GM19238 (cell line): ENCODE measurements at regions not wholly inside any gene's neighbourhood (a gene's known extent, or its start where the extent isn't known, plus 50 kb on each side); places are given as distances from the start of the nearest gene placed in this dataset.

Source experiments
- DNase-seq: peaks from one replicate; pipeline ENCODE4 v3.0.0; 2011; ENCODE audit warnings: low spot score; ENCODE audit not compliant: insufficient read length

GRCh38 chr5:56550227-56550626 is 265.1 kb upstream of the MAP3K1 start:
- no peak for DNase-seq

DNA sequence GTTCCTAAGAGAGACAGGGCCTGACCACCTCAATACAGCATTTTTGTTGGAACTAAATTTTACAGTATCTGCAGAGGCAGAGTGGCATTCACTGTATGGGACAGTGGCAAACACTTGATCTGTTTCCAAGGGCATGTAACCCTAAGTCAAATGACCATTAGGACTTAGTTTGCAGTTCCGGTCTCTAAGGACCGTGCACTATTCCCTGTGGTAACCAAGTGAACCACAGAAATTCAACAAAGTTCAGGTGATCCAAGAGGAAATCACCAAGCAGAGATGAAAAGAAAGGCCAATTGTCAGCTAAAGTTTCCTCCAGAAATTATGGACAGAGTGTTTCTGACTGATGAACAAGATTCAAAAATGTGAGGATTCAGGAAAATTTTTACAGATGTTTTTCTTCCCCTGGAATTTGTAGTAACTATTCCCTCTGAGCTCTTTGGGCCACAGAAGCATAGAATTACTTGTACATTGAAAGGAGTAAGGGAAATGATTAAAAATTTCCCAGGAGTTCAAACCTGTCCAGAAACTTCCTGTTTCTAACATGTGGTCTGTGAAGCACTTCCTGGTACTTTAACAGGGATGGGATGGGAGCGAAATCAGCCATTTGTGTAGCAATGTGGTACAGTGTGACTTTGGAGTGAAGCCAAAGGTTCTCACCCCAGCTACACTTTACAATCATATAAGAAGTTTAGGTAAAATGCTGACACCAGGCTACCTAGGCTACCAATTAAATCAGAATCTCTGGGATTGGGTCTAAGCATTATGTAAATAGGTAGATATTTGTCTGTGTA is 266.1 kb upstream of the MAP3K1 start:
- DNase-seq = no peak

- DNase-seq = no peak
Observed at GRCh38 chr5:56545016-56545415, 270.3 kb upstream of the MAP3K1 start.

DNA sequence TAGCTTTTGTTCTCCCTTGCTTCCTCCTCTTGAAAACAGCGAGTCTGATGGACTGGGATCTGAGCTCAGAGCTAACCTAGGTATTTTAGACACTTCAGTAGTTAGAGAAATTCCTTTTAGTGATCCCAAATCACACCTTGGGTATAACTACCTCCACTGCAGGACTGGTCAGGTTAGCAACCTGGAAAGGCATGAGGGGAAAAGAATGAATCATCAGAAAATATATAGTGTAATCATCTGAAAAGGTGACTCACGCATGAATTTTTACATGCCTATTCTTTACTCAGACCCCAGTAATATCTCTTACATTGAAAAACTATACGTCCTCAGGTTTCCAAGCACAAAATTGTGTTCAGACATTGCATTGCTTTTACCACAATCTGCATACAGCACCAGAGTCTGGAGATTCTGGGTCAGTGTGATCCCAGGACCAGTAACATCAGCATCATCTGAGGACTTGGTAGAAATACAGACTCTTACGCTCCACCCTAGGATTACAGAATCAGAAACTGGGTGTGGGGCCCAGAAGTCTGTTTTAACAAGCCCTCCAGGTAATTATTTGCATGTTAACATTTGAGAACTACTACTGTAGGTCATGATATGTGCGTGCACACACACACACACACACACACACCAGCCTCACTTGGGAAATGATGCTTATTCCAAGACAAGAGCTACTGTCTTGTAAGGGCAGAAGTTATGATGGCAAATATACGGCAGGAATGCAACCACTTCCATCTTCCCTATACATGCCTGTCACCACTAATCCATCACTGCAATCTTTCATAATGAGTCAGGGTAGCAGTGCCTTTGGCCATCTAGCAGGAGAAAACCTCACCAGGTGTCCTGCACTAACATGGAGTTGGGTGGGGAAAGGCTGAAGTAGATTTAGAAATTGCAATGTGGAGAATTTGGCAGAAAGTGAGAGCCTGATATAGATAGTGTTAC is 271.6 kb upstream of the MAP3K1 start:
- no peak for DNase-seq

GRCh38 chr5:56540266-56540665 is 275.1 kb upstream of the MAP3K1 start:
- DNase-seq = no peak

DNA sequence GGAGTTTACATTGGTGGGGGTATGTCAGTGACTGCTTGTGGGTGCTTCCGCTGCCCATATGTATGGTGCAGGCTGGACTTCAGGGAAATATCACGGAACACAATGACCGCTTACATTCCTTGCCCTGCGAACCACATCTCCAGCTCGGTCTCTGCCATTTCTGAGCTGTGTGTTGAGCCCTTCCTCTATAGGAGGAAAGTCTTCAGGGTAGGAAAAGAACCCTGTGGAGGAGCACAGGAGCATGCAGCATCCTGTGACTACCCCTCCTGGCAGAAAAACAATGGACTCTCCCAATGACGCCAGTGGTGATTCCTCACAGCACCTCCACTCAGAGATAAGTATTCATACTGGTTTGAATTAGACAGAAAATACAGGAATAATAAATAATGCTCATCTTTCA is 276.8 kb upstream of the MAP3K1 start:
- no peak for DNase-seq

GRCh38 chr5:56535347-56535746 is 280.0 kb upstream of the MAP3K1 start:
- no peak for DNase-seq

DNA sequence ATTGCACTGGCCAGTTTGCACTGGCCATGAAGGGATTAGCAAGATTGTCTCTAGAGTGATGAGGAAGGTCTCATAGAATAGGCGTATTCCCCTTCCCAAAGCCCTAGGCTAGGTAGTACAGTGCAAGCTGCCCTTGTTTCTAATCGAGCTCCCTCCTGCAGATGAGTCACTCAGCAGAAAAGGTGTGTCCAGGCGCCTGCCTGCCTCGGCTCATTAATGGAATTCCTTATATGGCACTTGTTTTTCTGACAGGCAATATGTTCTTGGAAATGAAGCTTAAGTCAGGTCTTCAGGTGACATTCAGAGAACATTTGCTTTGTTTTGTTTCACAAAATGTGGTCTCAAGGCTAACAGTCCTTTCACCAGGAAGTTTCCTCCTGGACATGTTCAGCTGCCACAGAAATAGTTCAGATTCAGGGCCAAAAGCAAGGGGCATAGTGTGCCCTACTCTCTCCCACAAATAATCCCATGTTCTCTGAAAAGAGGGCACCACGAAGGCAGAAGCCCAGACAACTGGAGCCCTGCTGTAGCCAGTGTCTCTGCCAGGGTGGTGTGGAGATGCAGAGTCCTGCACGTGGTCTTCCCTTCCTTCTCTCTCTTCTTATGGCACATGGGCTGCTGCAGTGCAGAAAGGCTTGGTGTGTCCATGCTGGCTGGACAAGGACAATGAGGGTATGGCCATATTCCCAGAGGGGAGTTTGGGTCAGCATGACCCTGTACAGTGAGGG is 281.1 kb upstream of the MAP3K1 start:
- DNase-seq = no peak

DNA sequence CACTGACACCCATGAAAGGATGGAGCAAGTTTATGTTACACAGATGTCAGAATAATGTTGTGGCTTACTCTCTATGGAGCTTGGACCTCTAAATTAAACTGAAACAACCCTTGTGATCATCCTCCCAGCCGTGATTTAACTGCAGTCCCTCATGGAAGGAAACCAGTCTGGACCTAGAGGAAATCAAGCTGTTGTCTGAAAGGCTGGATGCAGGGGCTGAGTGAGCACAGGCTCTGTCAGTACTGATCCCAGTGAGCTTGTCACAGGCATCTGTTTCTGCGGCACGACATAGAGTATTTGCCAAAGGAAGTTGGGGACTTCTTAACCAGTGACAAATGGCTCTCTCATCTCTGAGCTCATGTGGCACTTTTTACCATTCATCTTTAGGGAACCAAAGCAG is 282.9 kb upstream of the MAP3K1 start:
- no peak for DNase-seq

DNA sequence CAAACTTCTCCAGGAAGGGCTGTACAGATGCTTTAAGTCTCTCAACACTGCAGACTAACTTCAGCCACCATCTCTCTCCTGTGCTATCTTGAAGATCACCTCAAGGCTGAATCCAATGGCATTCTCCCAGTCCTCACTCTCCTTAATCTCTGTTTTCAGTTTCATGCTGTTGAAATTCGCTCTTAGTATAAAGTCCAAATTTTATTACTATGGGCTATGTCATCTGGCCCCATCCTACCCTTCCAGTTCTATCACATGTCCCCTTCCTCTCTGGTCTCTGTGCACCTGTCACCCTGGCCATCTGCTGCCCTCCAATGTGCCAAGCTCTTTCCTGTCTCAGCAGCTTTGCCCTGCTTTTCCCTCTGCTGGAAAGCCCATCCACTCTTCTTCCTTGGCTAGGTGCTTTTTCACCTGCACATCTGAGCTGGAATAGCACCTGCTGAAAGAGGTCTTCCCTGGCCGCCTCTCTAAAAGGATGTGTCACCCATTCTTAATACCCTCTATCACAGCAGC is 284.7 kb upstream of the MAP3K1 start:
- no peak for DNase-seq

GRCh38 chr5:56529666-56530430 is 285.5 kb upstream of the MAP3K1 start:
- no peak for DNase-seq

- DNase-seq = no peak
Observed at GRCh38 chr5:56527174-56527573, 288.2 kb upstream of the MAP3K1 start.

GRCh38 chr5:56525113-56525512 is 290.2 kb upstream of the MAP3K1 start:
- DNase-seq = no peak

DNA sequence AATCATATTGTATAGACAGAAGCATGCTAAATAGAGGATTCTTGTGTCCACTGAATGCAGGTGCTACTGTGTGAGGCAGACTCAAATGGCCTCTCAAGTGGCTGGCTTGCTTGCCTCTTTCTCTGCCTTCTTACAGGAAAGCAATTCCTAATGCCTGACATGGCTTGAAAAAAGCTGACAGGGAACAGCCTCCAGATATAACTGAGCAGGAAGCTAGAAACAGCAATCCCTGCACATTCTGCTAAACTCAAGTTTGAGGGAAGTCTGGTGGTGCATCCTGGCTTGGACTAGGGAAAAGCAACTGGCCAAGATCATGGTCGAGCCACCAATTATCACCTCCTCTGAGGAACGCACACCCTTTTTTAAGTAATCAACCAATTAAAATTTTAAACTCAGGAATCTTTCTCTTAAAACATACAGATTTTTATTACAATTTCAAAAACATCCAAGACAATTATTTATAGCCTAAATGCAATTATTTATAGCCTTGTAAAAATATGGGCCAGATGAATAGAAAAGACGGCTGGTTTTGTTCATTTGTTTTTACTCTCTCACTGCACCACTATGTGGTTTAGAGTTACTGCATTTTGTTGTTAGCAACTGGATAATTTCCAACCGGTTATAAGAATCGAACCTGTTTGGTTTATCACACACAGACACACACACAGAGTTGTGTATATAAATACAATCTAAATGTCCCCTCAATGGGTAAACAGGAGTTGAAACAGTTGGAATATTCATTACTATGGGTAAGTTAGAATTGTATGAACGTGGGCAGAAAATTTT is 290.9 kb upstream of the ANKRD55 start:
- DNase-seq = no peak

GRCh38 chr5:56522960-56523359 is 289.8 kb upstream of the ANKRD55 start:
- DNase-seq = no peak

GRCh38 chr5:56522169-56522568 is 289.0 kb upstream of the ANKRD55 start:
- DNase-seq = no peak

GRCh38 chr5:56520986-56521730 is 288.0 kb upstream of the ANKRD55 start:
- no peak for DNase-seq

- no peak for DNase-seq
Observed at GRCh38 chr5:56518820-56519219, 285.7 kb upstream of the ANKRD55 start.

DNA sequence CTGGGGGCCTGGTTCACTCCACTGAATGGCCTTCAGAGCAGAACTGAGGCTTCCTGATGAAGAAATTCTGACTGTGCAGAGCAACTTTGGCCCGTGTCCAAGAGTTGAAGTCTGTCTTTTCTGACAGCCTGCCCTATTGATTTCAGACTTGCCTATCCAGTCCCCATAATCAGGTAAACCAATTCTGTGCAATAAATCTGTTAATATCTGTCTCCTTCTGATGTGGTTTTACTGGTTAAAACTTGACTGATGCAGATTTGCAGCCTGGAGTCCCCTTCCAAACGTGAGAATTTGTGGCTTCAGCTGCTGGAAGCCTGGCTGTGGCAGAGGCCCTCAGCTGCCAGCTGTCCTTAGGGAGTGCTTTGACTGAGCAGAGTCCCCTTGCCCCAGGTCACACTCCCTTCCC is 283.9 kb upstream of the ANKRD55 start:
- DNase-seq = no peak
